MM.1S (cell line): ENCODE measurements at regions not wholly inside any gene's neighbourhood (a gene's known extent, or its start where the extent isn't known, plus 50 kb on each side); places are given as distances from the start of the nearest gene placed in this dataset.

Experiments
- DNase-seq: peaks from one replicate; pipeline ENCODE4 v3.0.0-alpha.2; 2015
- H2AFZ ChIP-seq: fragments of 300-600 bp; sonication (generic); 2 replicates; pipeline ENCODE4 v1.6.0; 2016; ENCODE audit warnings: antibody characterized with exemption, low read length
- H3F3A ChIP-seq: fragments of 300-600 bp; sonication (generic); 2 replicates; pipeline ENCODE4 v1.6.1; 2016; ENCODE audit warnings: mild to moderate bottlenecking, antibody characterized with exemption, low read length, moderate library complexity, mixed read lengths; ENCODE audit not compliant: insufficient read depth
- H3K27ac ChIP-seq: fragments of 300-600 bp; sonication (generic); 2 replicates; pipeline ENCODE4 v1.5.1; 2016; ENCODE audit warnings: mild to moderate bottlenecking, low read length
- H3K27me3 ChIP-seq: fragments of 300-600 bp; sonication (generic); replicated peaks from 2 replicates; pipeline ENCODE4 v1.6.0; 2016; ENCODE audit warnings: low read length; ENCODE audit not compliant: insufficient read depth
- H3K36me3 ChIP-seq: fragments of 300-600 bp; sonication (generic); replicated peaks from 2 replicates; pipeline ENCODE4 v1.6.1; 2016; ENCODE audit warnings: mild to moderate bottlenecking, low read length, mixed read lengths; ENCODE audit not compliant: insufficient read depth
- H3K4me1 ChIP-seq: fragments of 300-600 bp; sonication (generic); 2 replicates; pipeline ENCODE4 v1.6.1; 2016; ENCODE audit warnings: low read length, mixed read lengths
- H3K4me2 ChIP-seq: fragments of 300-600 bp; sonication (generic); 2 replicates; pipeline ENCODE4 v1.6.0; 2016; ENCODE audit warnings: low read depth, low read length
- H3K4me3 ChIP-seq: fragments of 300-600 bp; sonication (generic); 2 replicates; pipeline ENCODE4 v1.5.1; 2016; ENCODE audit warnings: low read length, mixed read lengths
- H3K79me2 ChIP-seq: fragments of 300-600 bp; sonication (generic); 2 replicates; pipeline ENCODE4 v1.6.1; 2016; ENCODE audit warnings: mixed run types, low read length, mixed read lengths
- H3K9ac ChIP-seq: fragments of 300-600 bp; sonication (generic); 2 replicates; pipeline ENCODE4 v1.6.1; 2016; ENCODE audit warnings: low read length, mixed read lengths
- H3K9me2 ChIP-seq: fragments of 300-600 bp; sonication (generic); replicated peaks from 2 replicates; pipeline ENCODE4 v1.6.1; 2016; ENCODE audit warnings: mild to moderate bottlenecking, low read length, mixed read lengths; ENCODE audit not compliant: insufficient read depth
- H3K9me3 ChIP-seq: fragments of 300-600 bp; sonication (generic); replicated peaks from 2 replicates; pipeline ENCODE4 v1.6.1; 2016; ENCODE audit warnings: mild to moderate bottlenecking, low read length, mixed read lengths; ENCODE audit not compliant: insufficient read depth
- H4K20me1 ChIP-seq: fragments of 300-600 bp; sonication (generic); 2 replicates; pipeline ENCODE4 v1.6.1; 2016; ENCODE audit warnings: mild to moderate bottlenecking, low read length, moderate library complexity, mixed read lengths; ENCODE audit not compliant: insufficient read depth
- CTCF ChIP-seq: fragments of 300-600 bp; sonication (generic); IDR thresholded peaks from 2 replicates; pipeline ENCODE4 v1.5.1; 2016; ENCODE audit warnings: antibody characterized with exemption, low read length, mixed read lengths
- EZH2 ChIP-seq: fragments of 300-600 bp; sonication (generic); optimal IDR thresholded peaks from 2 replicates; pipeline ENCODE3; 2017; ENCODE audit warnings: low read depth, mild to moderate bottlenecking, antibody characterized with exemption, low read length, mixed read lengths
- EZH2phosphoT487 ChIP-seq: fragments of 300-600 bp; sonication (generic); IDR thresholded peaks from 2 replicates; pipeline ENCODE4 v1.6.1; 2018; ENCODE audit warnings: antibody characterized with exemption, low read length

- Histone ChIP-seq H3K36me3 (no peaks in the 10 kb centered on the region), H3K27me3 (peaks cover 100% of the 10 kb centered on the region)
- no peak for TF ChIP-seq CTCF
- TF ChIP-seq EZH2: no peak
- no peak for TF ChIP-seq EZH2phosphoT487
Observed at GRCh38 chr20:63080811-63081210, 74.0 kb upstream of the BHLHE23 start.

GRCh38 chr20:63080411-63080810, 73.6 kb upstream of the BHLHE23 start:
- H3F3A ChIP-seq: no peaks in the 10 kb centered on the region

More at GRCh38 chr20:63080811-63081210, 74.0 kb upstream of the BHLHE23 start:
- no peaks in the 10 kb centered on the region for H4K20me1 ChIP-seq
- DNase-seq: no peak
- no peaks in the 10 kb centered on the region for H3F3A ChIP-seq
- no peaks in the 10 kb centered on the region for H3K79me2 ChIP-seq
- no peak overlapping the region for H2AFZ ChIP-seq
- H3K4me3 ChIP-seq: no peak overlapping the region
- H3K9ac ChIP-seq: no peak overlapping the region
- 0 out of 2 replicates have a peak, but pooled peaks cover 3% of the 10 kb centered on the region for H3K9me3 ChIP-seq
- H3K4me1 ChIP-seq: no peaks in the 10 kb centered on the region
- no peak overlapping the region for H3K4me2 ChIP-seq
- H3K27ac ChIP-seq: no peak overlapping the region
- no peaks in the 10 kb centered on the region for H3K9me2 ChIP-seq

GRCh38 chr20:63079971-63080370, 73.2 kb upstream of the BHLHE23 start:
- H2AFZ ChIP-seq: no peak overlapping the region
- H3K4me1 ChIP-seq: no peaks in the 10 kb centered on the region
- H3K9me2 ChIP-seq: no peaks in the 10 kb centered on the region
- H3K27ac ChIP-seq: no peak overlapping the region
- no peak overlapping the region for H3K4me2 ChIP-seq
- DNase-seq: no peak
- no peak overlapping the region for H3K9ac ChIP-seq
- H3K27me3 ChIP-seq: peaks cover 100% of the 10 kb centered on the region
- 0 out of 2 replicates have a peak, but pooled peaks cover 3% of the 10 kb centered on the region for H3K9me3 ChIP-seq
- H4K20me1 ChIP-seq: no peaks in the 10 kb centered on the region
- no peaks in the 10 kb centered on the region for H3K79me2 ChIP-seq
- H3K36me3 ChIP-seq: no peaks in the 10 kb centered on the region
- H3F3A ChIP-seq: no peaks in the 10 kb centered on the region
- H3K4me3 ChIP-seq: no peak overlapping the region
- no peak for TF ChIP-seq EZH2phosphoT487
- TF ChIP-seq EZH2: no peak
- TF ChIP-seq CTCF: no peak

More at GRCh38 chr20:63080411-63080810, 73.6 kb upstream of the BHLHE23 start:
- H3K4me3 ChIP-seq: no peak overlapping the region
- 0 out of 2 replicates have a peak, but pooled peaks cover 3% of the 10 kb centered on the region for H3K9me3 ChIP-seq
- H3K9ac ChIP-seq: no peak overlapping the region
- H4K20me1 ChIP-seq: no peaks in the 10 kb centered on the region
- no peaks in the 10 kb centered on the region for H3K9me2 ChIP-seq
- H3K4me2 ChIP-seq: no peak overlapping the region
- no peak for TF ChIP-seq CTCF
- no peak for TF ChIP-seq EZH2phosphoT487
- peaks cover 100% of the 10 kb centered on the region for H3K27me3 ChIP-seq
- no peak overlapping the region for H2AFZ ChIP-seq
- H3K79me2 ChIP-seq: no peaks in the 10 kb centered on the region
- H3K36me3 ChIP-seq: no peaks in the 10 kb centered on the region
- no peak overlapping the region for H3K27ac ChIP-seq
- DNase-seq: no peak
- H3K4me1 ChIP-seq: no peaks in the 10 kb centered on the region
